Gastrocnemius medialis (tissue), 4 donors: ENCODE measurements at regions not wholly inside any gene's neighbourhood (a gene's known extent, or its start where the extent isn't known, plus 50 kb on each side); places are given as distances from the start of the nearest gene placed in this dataset.

Experiments used
- ATAC-seq, 2 donors: fragments of 150-250 bp; one replicate each; pipeline ENCODE4 v1.9.1; 2016
- DNase-seq, 2 donors: peaks; one replicate each; pipeline ENCODE4 v3.0.0-alpha.2; 2019
- H3K27ac ChIP-seq, 4 donors: fragments of 200-600 bp; sonication (generic); 1 replicate in 1 of 4; 2 replicates in 3 of 4; pipeline ENCODE4 v1.5.1; 2016 to 2018; ENCODE audit warnings: mild to moderate bottlenecking in 2 of 4, moderate library complexity in 1 of 4
- H3K27me3 ChIP-seq, 3 donors: fragments of 200-600 bp; sonication (generic) in 2 of 3; 1 replicate in 1 of 3; 2 replicates in 2 of 3; pipeline versions ENCODE4 v1.5.1 to v1.6.0; 2016 to 2019; ENCODE audit warnings: mild to moderate bottlenecking in 1 of 3, moderate library complexity in 1 of 3
- H3K36me3 ChIP-seq, 2 donors: fragments of 200-600 bp; sonication (generic) in 1 of 2; one replicate each; pipeline ENCODE4 v1.5.1; 2017 to 2018
- H3K4me1 ChIP-seq, 2 donors: fragments of 200-600 bp; sonication (generic) in 1 of 2; one replicate each; pipeline ENCODE4 v1.5.1; 2016 to 2017; ENCODE audit warnings: mild to moderate bottlenecking in 2 of 2
- H3K4me3 ChIP-seq, 4 donors: fragments of 200-600 bp; sonication (generic) in 3 of 4; 1 replicate in 1 of 4; 2 replicates in 3 of 4; pipeline ENCODE4 v1.5.1; 2016 to 2019; ENCODE audit warnings: mild to moderate bottlenecking in 2 of 4
- H3K9me3 ChIP-seq, 3 donors: fragments of 200-600 bp; sonication (generic) in 2 of 3; 1 replicate in 1 of 3; 2 replicates in 2 of 3; pipeline ENCODE4 v1.5.1; 2016 to 2019
- CTCF ChIP-seq, 5 experiments: fragments of 450-650 bp in 3 of 5; fragments of 200-600 bp in 2 of 5; sonication (generic) in 2 of 5; IDR thresholded peaks in 4 of 5; conservative IDR thresholded peaks in 1 of 5; 1 replicate in 4 of 5; 2 replicates in 1 of 5; pipeline ENCODE4 v1.5.1; 2016 to 2019; ENCODE audit warnings: antibody characterized with exemption in 5 of 5, mild to moderate bottlenecking in 3 of 5, moderate library complexity in 3 of 5
- POLR2A ChIP-seq, 2 donors: fragments of 450-650 bp; IDR thresholded peaks; one replicate each; pipeline ENCODE4 v1.6.1; 2017; ENCODE audit warnings: antibody characterized with exemption in 2 of 2, mild to moderate bottlenecking in 2 of 2, moderate library complexity in 2 of 2
- in situ Hi-C, 4 donors: fragments of 200-750 bp; cut with MboI; loops; one replicate each; pipeline versions ENCODE4 v1.15.0 to v1.8.0; 2017; ENCODE audit warnings: low sequenced_read_pairs in 4 of 4
- intact Hi-C: fragments of 100-400 bp; cut with DNase I; formaldehyde crosslinking; loops from one replicate; pipeline ENCODE4 v1.15.1; 2023; ENCODE audit warnings: low total_unique reads

DNA sequence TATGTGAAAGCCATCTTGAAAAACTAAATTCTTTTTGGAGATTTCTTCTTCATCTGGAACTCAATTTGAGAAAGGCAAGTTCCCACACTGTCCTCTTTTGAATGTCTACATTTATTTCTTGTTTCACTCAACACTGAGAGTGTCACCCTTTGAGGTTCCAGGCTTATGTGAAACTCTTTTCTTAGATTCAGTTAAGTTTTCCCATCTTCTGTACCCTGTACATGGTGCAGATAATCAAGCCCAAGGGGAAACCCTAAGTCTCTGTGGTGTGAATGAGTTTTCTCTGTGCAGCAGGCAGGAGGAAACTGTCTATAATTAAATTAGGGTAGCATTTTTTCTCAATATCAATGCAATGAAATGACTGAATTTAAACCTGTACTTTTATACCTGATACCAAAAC is 72.3 kb upstream of the PRLR start:
- no peak for TF ChIP-seq CTCF (IDR thresholded peaks at IDR 0.05 in 4 of 5, conservative IDR thresholded peaks at IDR 0.05 in 1 of 5)
- TF ChIP-seq POLR2A (IDR thresholded peaks at IDR 0.05) = no peak
- in situ Hi-C loops = no loop called here
- Histone ChIP-seq H3K27ac (no peak overlapping the region), H3K36me3 (no peaks in the 10 kb centered on the region), H3K4me3 (no peak overlapping the region), H3K4me1 (no peaks in the 10 kb centered on the region), H3K9me3 (no peaks in the 10 kb centered on the region), H3K27me3 (no peaks in the 10 kb centered on the region)
- intact Hi-C loops = no loop called here
- DNase-seq = no peak
- ATAC-seq = no peak

DNA sequence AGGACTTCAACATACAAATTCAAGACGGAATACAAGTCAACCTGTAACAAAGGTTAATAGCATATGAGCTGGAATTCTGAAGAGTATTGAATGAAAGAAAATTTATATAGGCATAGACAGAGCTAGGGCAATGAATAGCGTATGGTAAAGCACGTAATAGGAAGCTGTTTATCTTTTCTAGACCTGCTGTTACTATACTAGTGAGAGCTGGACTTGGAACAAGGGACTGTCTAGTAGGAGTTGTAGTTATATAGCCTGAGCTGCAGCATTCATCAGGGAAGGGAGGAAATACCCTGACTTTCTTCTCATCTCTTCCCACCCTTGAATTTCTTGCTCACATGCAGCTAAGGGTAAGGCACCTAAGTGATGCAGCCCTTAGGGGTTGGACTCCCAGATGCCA is 67.5 kb upstream of the PRLR start:
- Histone ChIP-seq H3K9me3 (no peaks in the 10 kb centered on the region), H3K4me1 (no peaks in the 10 kb centered on the region), H3K4me3 (no peak overlapping the region), H3K36me3 (no peaks in the 10 kb centered on the region), H3K27ac (no peak overlapping the region), H3K27me3 (no peaks in the 10 kb centered on the region)
- in situ Hi-C loops (no loop called here), intact Hi-C loops (no loop called here)
- ATAC-seq (no peak), DNase-seq (no peak)
- TF ChIP-seq POLR2A (IDR thresholded peaks at IDR 0.05) = no peak
- TF ChIP-seq CTCF (IDR thresholded peaks at IDR 0.05 in 4 of 5, conservative IDR thresholded peaks at IDR 0.05 in 1 of 5) = no peak

DNA sequence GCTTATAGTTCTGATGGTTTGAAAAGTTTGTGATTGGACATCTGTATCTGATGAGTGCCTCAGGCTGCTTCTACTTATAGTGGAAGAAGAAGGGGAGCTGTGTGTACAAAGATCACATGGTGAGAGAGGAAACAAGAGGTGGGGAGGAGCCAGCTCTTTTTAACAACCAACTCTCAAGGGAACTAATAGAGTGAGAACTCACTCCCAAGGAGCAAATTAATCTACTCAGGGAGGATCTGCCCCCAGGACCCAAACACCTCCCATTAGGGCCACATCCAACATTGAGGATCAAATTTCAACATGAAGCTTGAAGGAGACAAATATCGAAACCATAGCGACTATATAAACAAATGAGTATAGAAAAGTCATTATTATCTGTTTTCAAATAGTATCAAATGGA is 64.7 kb upstream of the PRLR start:
- TF ChIP-seq CTCF (IDR thresholded peaks at IDR 0.05 in 4 of 5, conservative IDR thresholded peaks at IDR 0.05 in 1 of 5) = no peak
- no peak for TF ChIP-seq POLR2A (IDR thresholded peaks at IDR 0.05)
- H3K27me3 ChIP-seq = no peaks in the 10 kb centered on the region
- DNase-seq (no peak), ATAC-seq (no peak)
- H3K4me3 ChIP-seq = no peak overlapping the region
- in situ Hi-C loops (no loop called here), intact Hi-C loops (no loop called here)
- no peaks in the 10 kb centered on the region for H3K4me1 ChIP-seq
- H3K9me3 ChIP-seq = no peaks in the 10 kb centered on the region
- no peaks in the 10 kb centered on the region for H3K36me3 ChIP-seq
- H3K27ac ChIP-seq = no peak overlapping the region

DNA sequence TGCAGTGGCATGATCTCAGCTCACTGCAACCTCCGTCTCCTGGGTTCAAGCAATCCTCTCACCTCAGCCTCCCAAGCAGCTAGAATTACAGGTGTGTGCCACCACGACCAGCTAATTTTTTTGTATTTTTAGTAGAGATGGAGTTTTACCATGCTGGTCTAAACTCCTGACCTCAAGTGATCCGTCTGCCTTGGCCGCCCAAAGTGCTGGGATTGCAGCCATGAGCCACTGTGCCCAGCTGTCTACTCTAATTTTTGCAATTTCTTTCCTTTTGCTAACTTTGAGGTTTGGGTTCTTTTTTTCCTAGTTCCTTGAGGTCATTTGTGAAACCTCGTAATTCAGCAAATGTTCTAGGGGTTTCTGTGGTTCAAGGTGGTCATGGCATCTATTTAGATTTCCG is 63.7 kb upstream of the PRLR start:
- DNase-seq = no peak
- H3K4me1 ChIP-seq = no peaks in the 10 kb centered on the region
- no peaks in the 10 kb centered on the region for H3K9me3 ChIP-seq
- no peak overlapping the region for H3K4me3 ChIP-seq
- intact Hi-C loops = no loop called here
- ATAC-seq = no peak
- TF ChIP-seq CTCF (IDR thresholded peaks at IDR 0.05 in 4 of 5, conservative IDR thresholded peaks at IDR 0.05 in 1 of 5) (no peak), POLR2A (IDR thresholded peaks at IDR 0.05) (no peak)
- no peak overlapping the region for H3K27ac ChIP-seq
- no peaks in the 10 kb centered on the region for H3K36me3 ChIP-seq
- in situ Hi-C loops = no loop called here
- H3K27me3 ChIP-seq = no peaks in the 10 kb centered on the region

DNA sequence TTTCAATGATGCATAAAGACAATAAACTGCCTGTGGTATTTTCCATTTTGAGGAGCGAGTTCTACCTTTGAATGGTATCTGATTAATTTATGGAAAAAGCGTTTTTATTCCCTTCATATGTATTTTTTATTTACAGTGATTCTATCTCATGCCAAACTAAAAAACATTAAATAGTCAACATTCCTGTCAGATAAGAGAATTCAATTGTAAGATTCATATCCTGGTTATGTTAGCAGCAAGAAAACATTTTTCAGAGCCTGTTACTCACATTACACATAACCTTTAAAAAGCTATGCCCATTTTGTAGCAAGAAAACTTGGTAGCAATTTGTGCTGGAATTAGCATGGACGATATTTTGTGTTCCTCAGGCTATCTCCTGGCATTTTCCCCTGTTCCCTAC is 55.1 kb upstream of the PRLR start:
- Histone ChIP-seq H3K4me3 (no peak overlapping the region), H3K36me3 (no peaks in the 10 kb centered on the region), H3K27ac (no peak overlapping the region), H3K27me3 (no peaks in the 10 kb centered on the region), H3K4me1 (no peaks in the 10 kb centered on the region), H3K9me3 (no peaks in the 10 kb centered on the region)
- intact Hi-C loops (no loop called here), in situ Hi-C loops (no loop called here)
- DNase-seq (no peak), ATAC-seq (no peak)
- no peak for TF ChIP-seq POLR2A (IDR thresholded peaks at IDR 0.05)
- no peak for TF ChIP-seq CTCF (IDR thresholded peaks at IDR 0.05 in 4 of 5, conservative IDR thresholded peaks at IDR 0.05 in 1 of 5)
